ENCODE measurements at regions not wholly inside any gene's neighbourhood (a gene's known extent, or its start where the extent isn't known, plus 50 kb on each side); places are given as distances from the start of the nearest gene placed in this dataset.

DNA sequence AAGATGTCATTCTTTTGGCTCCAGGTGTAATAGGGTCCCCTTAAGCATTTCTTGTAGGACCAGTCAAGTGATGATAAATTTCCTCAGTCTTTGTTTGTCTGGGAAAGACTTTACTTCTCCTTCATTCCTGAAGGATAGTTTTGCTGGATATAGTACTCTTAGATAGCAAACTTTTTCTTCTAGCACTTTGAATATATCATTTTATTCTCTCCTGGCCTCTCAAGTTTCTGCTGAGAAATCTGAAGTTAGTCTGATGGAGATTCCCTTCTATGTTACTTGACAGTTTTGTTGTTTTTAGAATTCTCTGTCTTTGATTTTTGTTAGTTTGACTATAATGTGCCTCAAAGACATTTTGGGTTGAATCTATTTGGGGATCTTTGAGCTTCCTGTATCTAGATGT, 181.2 kb upstream of the HES1 start:
- H3K9ac ChIP-seq (ENCODE audit: low read depth in 1 of 2, low read length in 2 of 2): no peak overlapping the region
- no peak overlapping the region for H3K27ac ChIP-seq (ENCODE audit: low read depth in 1 of 2, low read length in 2 of 2)
- no peak for TF ChIP-seq SP1 (IDR thresholded peaks at IDR 0.05)
- TF ChIP-seq MAX (IDR thresholded peaks at IDR 0.05): no peak
- no peak for TF ChIP-seq RXRA (IDR thresholded peaks at IDR 0.05)
- TF ChIP-seq RAD21 (IDR thresholded peaks at IDR 0.05): no peak
- no peak for TF ChIP-seq JUND (IDR thresholded peaks at IDR 0.05)
- TF ChIP-seq GABPA (IDR thresholded peaks at IDR 0.05 in 1 of 2, conservative IDR thresholded peaks at IDR 0.05 in 1 of 2): no peak
- TF ChIP-seq NR2F2 (IDR thresholded peaks at IDR 0.05): no peak
- no peak for TF ChIP-seq TAF1 (conservative IDR thresholded peaks at IDR 0.05)
- TF ChIP-seq FOXA2 (IDR thresholded peaks at IDR 0.05): no peak
- TF ChIP-seq FOXA1 (IDR thresholded peaks at IDR 0.05): no peak
- no peak for TF ChIP-seq HNF4G (IDR thresholded peaks at IDR 0.05)
- no peak for TF ChIP-seq REST (IDR thresholded peaks at IDR 0.05)
- no peak for TF ChIP-seq ATF3 (IDR thresholded peaks at IDR 0.05)
- TF ChIP-seq YY1 (IDR thresholded peaks at IDR 0.05): no peak
- TF ChIP-seq, protein P1, sequence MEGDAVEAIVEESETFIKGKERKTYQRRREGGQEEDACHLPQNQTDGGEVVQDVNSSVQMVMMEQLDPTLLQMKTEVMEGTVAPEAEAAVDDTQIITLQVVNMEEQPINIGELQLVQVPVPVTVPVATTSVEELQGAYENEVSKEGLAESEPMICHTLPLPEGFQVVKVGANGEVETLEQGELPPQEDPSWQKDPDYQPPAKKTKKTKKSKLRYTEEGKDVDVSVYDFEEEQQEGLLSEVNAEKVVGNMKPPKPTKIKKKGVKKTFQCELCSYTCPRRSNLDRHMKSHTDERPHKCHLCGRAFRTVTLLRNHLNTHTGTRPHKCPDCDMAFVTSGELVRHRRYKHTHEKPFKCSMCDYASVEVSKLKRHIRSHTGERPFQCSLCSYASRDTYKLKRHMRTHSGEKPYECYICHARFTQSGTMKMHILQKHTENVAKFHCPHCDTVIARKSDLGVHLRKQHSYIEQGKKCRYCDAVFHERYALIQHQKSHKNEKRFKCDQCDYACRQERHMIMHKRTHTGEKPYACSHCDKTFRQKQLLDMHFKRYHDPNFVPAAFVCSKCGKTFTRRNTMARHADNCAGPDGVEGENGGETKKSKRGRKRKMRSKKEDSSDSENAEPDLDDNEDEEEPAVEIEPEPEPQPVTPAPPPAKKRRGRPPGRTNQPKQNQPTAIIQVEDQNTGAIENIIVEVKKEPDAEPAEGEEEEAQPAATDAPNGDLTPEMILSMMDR (IDR thresholded peaks at IDR 0.05; ENCODE audit: low read depth, low read length, missing input control): no peak
- H3K9me3 ChIP-seq (ENCODE audit: control insufficient read depth in 4 of 4, low read length in 3 of 4): peaks cover 0 to 13% (median 2%) of the 10 kb centered on the region in 4 donors
- H3K4me1 ChIP-seq (ENCODE audit: control insufficient read depth in 4 of 4, insufficient read depth in 4 of 4, low read length in 3 of 4): no peaks in the 10 kb centered on the region
- no peaks in the 10 kb centered on the region for H3K27me3 ChIP-seq (ENCODE audit: control insufficient read depth in 4 of 4, insufficient read depth in 4 of 4, low read length in 3 of 4)
- DNase-seq (ENCODE audit: low spot score): no peak
- H3K36me3 ChIP-seq (ENCODE audit: control insufficient read depth in 4 of 4, insufficient read depth in 3 of 4, low read depth in 1 of 4, low read length in 3 of 4): no peaks in the 10 kb centered on the region
- no peak overlapping the region for H3K4me3 ChIP-seq (ENCODE audit: low read depth in 1 of 3, low read length in 3 of 3)

DNA sequence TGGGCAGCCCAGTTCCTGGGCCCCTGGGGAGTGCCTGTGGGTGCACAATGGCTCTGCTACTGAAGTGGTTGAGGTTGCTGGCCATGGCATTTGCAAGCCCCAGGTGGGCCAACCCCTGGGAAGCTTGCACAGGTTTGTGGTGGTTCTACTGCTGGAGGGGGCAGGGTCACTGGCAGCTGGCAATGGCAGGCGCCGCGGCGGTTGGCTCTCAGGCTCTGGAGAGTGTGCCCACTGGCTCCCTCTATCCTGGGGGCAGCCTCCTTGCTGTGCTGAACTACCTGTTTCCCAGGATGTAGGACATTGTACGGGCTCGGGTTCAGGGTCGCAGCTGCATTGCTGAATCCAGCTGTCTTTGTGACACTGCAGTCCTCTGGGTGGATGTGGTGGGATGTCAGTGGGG, 180.2 kb upstream of the HES1 start:
- Histone ChIP-seq H3K27ac (ENCODE audit: low read depth in 1 of 2, low read length in 2 of 2) (no peak overlapping the region), H3K9me3 (ENCODE audit: control insufficient read depth in 4 of 4, low read length in 3 of 4) (peaks cover 0 to 13% (median 2%) of the 10 kb centered on the region in 4 donors), H3K4me3 (ENCODE audit: low read depth in 1 of 3, low read length in 3 of 3) (no peak overlapping the region), H3K9ac (ENCODE audit: low read depth in 1 of 2, low read length in 2 of 2) (no peak overlapping the region), H3K36me3 (ENCODE audit: control insufficient read depth in 4 of 4, insufficient read depth in 3 of 4, low read depth in 1 of 4, low read length in 3 of 4) (no peaks in the 10 kb centered on the region), H3K27me3 (ENCODE audit: control insufficient read depth in 4 of 4, insufficient read depth in 4 of 4, low read length in 3 of 4) (no peaks in the 10 kb centered on the region), H3K4me1 (ENCODE audit: control insufficient read depth in 4 of 4, insufficient read depth in 4 of 4, low read length in 3 of 4) (no peaks in the 10 kb centered on the region)
- 97% methylated on average over 7 of the region's 7 CpGs for WGBS
- no peak for TF ChIP-seq GABPA (IDR thresholded peaks at IDR 0.05 in 1 of 2, conservative IDR thresholded peaks at IDR 0.05 in 1 of 2)
- no peak for TF ChIP-seq MAX (IDR thresholded peaks at IDR 0.05)
- no peak for TF ChIP-seq YY1 (IDR thresholded peaks at IDR 0.05)
- no peak for TF ChIP-seq RAD21 (IDR thresholded peaks at IDR 0.05)
- no peak for TF ChIP-seq FOXA2 (IDR thresholded peaks at IDR 0.05)
- no peak for TF ChIP-seq REST (IDR thresholded peaks at IDR 0.05)
- no peak for TF ChIP-seq ZBTB33 (IDR thresholded peaks at IDR 0.05)
- DNase-seq (ENCODE audit: low spot score): no peak

Data from liver (tissue), 8 donors.